ENCODE measurements at regions not wholly inside any gene's neighbourhood (a gene's known extent, or its start where the extent isn't known, plus 50 kb on each side); places are given as distances from the start of the nearest gene placed in this dataset.

GRCh38 chr1:5576011-5576672, 416.1 kb downstream of the NPHP4 start:
- TF ChIP-seq CTCF (IDR thresholded peaks at IDR 0.05) = no peak
- TF ChIP-seq POLR2A (IDR thresholded peaks at IDR 0.05) = no peak
- no peak for TF ChIP-seq POLR2AphosphoS5 (IDR thresholded peaks at IDR 0.05)
